Caco-2 (cell line): ENCODE measurements at regions not wholly inside any gene's neighbourhood (a gene's known extent, or its start where the extent isn't known, plus 50 kb on each side); places are given as distances from the start of the nearest gene placed in this dataset.

Source experiments
- BruUV-seq: library from RNA; stranded (reverse); fragments of 400-500 nt; replicated peaks from 2 replicates; lab custom pipeline; 2021; lab: Mats Ljungman, UMichigan
- CTCF ChIA-PET: fragments of 300-600 bp; sonication (Branson Sonifier 250); formaldehyde crosslinking; loops from one replicate; lab custom pipeline; 2022; ENCODE audit warnings: antibody characterized with exemption; lab: Charles Lee
- POLR2A ChIA-PET: fragments of 300-600 bp; sonication (Branson Sonifier 250); formaldehyde crosslinking; loops from one replicate; lab custom pipeline; 2022; ENCODE audit warnings: antibody characterized with exemption; lab: Charles Lee
- DNase-seq, 2 experiments: peaks; one replicate each; pipeline versions ENCODE4 v3.0.0 to v3.0.0-alpha.2; 2020 to 2022
- H3K27me3 ChIP-seq: replicated peaks from 2 replicates; pipeline ENCODE4 v1.6.0; 2011; ENCODE audit warnings: low read length; ENCODE audit not compliant: control insufficient read depth, insufficient read depth
- H3K36me3 ChIP-seq: 2 replicates; pipeline ENCODE4 v1.5.1; 2011; ENCODE audit warnings: low read length; ENCODE audit not compliant: control insufficient read depth, insufficient read depth
- H3K4me1 ChIP-seq: fragments of 250-450 bp; sonication (Bioruptor Pico); 2 replicates; pipeline ENCODE4 v1.5.1; 2020; ENCODE audit warnings: mild to moderate bottlenecking
- H3K4me3 ChIP-seq: 2 replicates; pipeline ENCODE4 v1.5.1; 2011; ENCODE audit warnings: low read depth, mild to moderate bottlenecking, control low read depth, low read length
- H3K9me3 ChIP-seq: fragments of 250-450 bp; sonication (Bioruptor Pico); 2 replicates; pipeline ENCODE4 v1.5.1; 2020; ENCODE audit warnings: mild to moderate bottlenecking, moderate library complexity
- H3K27ac Mint-ChIP-seq: one replicate; pipeline ENCODE4 v1.8.0; 2022; ENCODE audit warnings: mixed read lengths; ENCODE audit not compliant: unreplicated experiment
- H3K27me3 Mint-ChIP-seq: one replicate; pipeline ENCODE4 v1.8.0; 2022; ENCODE audit warnings: mixed read lengths; ENCODE audit not compliant: insufficient read depth, unreplicated experiment
- H3K36me3 Mint-ChIP-seq: one replicate; pipeline ENCODE4 v1.8.0; 2022; ENCODE audit warnings: mild to moderate bottlenecking, mixed read lengths; ENCODE audit not compliant: insufficient read depth, unreplicated experiment
- H3K4me1 Mint-ChIP-seq: one replicate; pipeline ENCODE4 v1.8.0; 2022; ENCODE audit warnings: low read depth, mixed read lengths; ENCODE audit not compliant: unreplicated experiment
- H3K4me3 Mint-ChIP-seq: one replicate; pipeline ENCODE4 v1.8.0; 2022; ENCODE audit warnings: mild to moderate bottlenecking, moderate library complexity, mixed read lengths; ENCODE audit not compliant: unreplicated experiment
- H3K9me3 Mint-ChIP-seq: one replicate; pipeline ENCODE4 v1.8.0; 2022; ENCODE audit warnings: mixed read lengths; ENCODE audit not compliant: unreplicated experiment
- CTCF ChIP-seq, 2 experiments: fragments of 200-600 bp in 1 of 2; IDR thresholded peaks; 1 replicate in 1 of 2; 2 replicates in 1 of 2; pipeline versions ENCODE4 v1.5.1 to v1.8.0; 2011 to 2022; ENCODE audit warnings: antibody characterized with exemption in 1 of 2, control low read depth in 1 of 2, inconsistent platforms in 1 of 2, low read depth in 1 of 2, low read length in 1 of 2, mild to moderate bottlenecking in 1 of 2, moderate library complexity in 1 of 2; ENCODE audit not compliant: insufficient read depth in 1 of 2, severe bottlenecking in 1 of 2, unreplicated experiment in 1 of 2
- intact Hi-C: fragments of 100-400 bp; cut with micrococcal nuclease; formaldehyde crosslinking; loops from one replicate; pipeline ENCODE4 v1.10.0; 2022; ENCODE audit not compliant: unreplicated experiment

DNA sequence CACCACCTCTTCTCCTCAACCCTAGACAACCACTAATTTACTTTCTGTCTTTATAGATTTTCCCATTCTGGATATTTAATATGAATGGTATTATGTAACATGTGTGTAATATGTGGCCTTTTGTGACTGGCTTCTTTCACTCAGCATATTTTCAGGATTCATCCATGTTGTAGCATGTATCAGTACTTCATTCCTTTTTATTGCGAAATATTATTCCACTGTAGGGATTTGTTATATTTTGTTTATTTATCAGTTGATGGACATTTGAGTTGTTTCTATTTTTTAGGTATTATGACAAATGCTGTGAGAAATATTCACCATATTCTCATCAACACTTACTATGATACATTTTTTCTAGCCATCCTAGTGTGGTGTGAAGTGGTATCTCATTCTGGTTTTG lies 138.8 kb upstream of the DLGAP1 start:
- no peaks in the 10 kb centered on the region for H3K36me3 ChIP-seq
- ChIA-PET POLR2A (no interaction called here), CTCF (no interaction called here)
- H3K9me3 ChIP-seq: no peaks in the 10 kb centered on the region
- Mint-ChIP-seq H3K36me3 (no peaks in the 10 kb centered on the region), H3K27me3 (peaks cover 6% of the 10 kb centered on the region), H3K9me3 (no peaks in the 10 kb centered on the region), H3K4me3 (no peak overlapping the region), H3K4me1 (no peaks in the 10 kb centered on the region), H3K27ac (no peak overlapping the region)
- BruUV-seq: no TSS peak
- no peaks in the 10 kb centered on the region for H3K4me1 ChIP-seq
- no peak for TF ChIP-seq CTCF (IDR thresholded peaks at IDR 0.05; ENCODE audit: insufficient read depth in 1 of 2, low read depth in 1 of 2, low read length in 1 of 2, severe bottlenecking in 1 of 2, unreplicated experiment in 1 of 2)
- intact Hi-C loops: no loop called here
- no peak for DNase-seq
- H3K27me3 ChIP-seq: no peaks in the 10 kb centered on the region; the same call in 1 of the 2 replicates
- H3K4me3 ChIP-seq: no peak overlapping the region

DNA sequence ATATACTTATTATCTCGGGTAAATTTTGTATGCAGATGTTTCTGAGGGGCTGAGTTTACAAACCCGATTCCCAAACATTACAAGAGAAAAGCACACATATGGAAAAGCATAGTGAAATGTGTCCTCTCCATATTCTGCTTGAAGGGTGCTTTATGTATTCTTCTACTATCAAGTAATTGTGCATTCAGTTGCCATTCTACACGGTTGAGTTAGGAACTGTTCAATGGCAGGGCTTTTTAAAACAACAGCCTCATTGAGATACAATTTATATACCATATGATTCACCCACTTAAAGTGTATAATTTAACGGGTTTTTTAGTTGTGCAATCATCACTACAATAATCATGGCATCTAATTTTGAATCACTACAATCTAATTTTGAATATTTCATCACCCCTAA lies 138.4 kb upstream of the DLGAP1 start:
- ChIA-PET POLR2A (no interaction called here), CTCF (no interaction called here)
- Histone ChIP-seq H3K4me3 (no peak overlapping the region), H3K27me3 (no peaks in the 10 kb centered on the region; the same call in 1 of the 2 replicates), H3K9me3 (no peaks in the 10 kb centered on the region), H3K4me1 (no peaks in the 10 kb centered on the region), H3K36me3 (no peaks in the 10 kb centered on the region)
- H3K4me3 Mint-ChIP-seq: no peak overlapping the region
- intact Hi-C loops: no loop called here
- no peak overlapping the region for H3K27ac Mint-ChIP-seq
- no peak for DNase-seq
- TF ChIP-seq CTCF (IDR thresholded peaks at IDR 0.05; ENCODE audit: insufficient read depth in 1 of 2, low read depth in 1 of 2, low read length in 1 of 2, severe bottlenecking in 1 of 2, unreplicated experiment in 1 of 2): no peak
- no TSS peak for BruUV-seq
- peaks cover 6% of the 10 kb centered on the region for H3K27me3 Mint-ChIP-seq
- H3K36me3 Mint-ChIP-seq: no peaks in the 10 kb centered on the region
- H3K4me1 Mint-ChIP-seq: no peaks in the 10 kb centered on the region
- H3K9me3 Mint-ChIP-seq: no peaks in the 10 kb centered on the region

DNA sequence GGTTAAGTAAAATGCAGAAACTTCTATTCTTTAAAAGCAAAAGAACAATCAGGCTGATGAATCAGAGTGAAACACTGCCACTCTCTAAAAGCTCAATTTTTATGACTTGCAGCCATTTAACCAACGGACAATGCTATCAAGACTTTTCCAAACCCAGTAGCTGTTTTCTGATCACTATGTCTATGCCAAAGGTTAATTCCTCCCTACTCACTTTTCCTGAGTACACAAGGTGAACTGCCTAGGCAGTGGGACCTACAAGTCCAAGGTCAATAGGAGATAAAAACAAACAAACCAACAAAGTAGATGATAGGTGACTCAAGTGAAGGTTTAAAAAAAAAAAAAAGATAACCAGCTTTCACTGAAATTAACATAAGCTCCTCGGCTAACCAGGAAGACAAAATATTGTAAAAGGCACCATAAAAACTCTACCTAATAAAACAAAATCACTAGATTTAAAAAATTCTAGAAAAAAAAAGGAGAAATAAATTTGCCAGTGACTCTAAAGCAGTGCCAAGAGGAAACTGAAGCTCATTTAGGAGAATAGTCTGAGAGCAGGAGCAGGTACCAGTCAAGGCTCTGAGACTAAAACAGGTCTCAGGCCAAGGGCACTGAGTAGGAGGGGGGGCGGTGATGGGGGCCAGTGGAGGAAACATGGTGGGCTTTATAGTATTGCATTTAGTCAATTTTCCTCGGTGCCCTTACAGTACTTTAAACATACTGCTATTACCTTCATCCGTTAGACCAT lies 134.1 kb upstream of the DLGAP1 start:
- DNase-seq: no peak
- H3K9me3 Mint-ChIP-seq: no peaks in the 10 kb centered on the region
- no peaks in the 10 kb centered on the region for H3K36me3 Mint-ChIP-seq
- H3K27me3 Mint-ChIP-seq: peaks cover 3% of the 10 kb centered on the region
- intact Hi-C loops: no loop called here
- no peaks in the 10 kb centered on the region for H3K9me3 ChIP-seq
- ChIA-PET POLR2A (no interaction called here), CTCF (no interaction called here)
- H3K36me3 ChIP-seq: no peaks in the 10 kb centered on the region
- no peak overlapping the region for H3K4me3 Mint-ChIP-seq
- TF ChIP-seq CTCF (IDR thresholded peaks at IDR 0.05; ENCODE audit: insufficient read depth in 1 of 2, low read depth in 1 of 2, low read length in 1 of 2, severe bottlenecking in 1 of 2, unreplicated experiment in 1 of 2): no peak
- no peak overlapping the region for H3K4me3 ChIP-seq
- no peak overlapping the region for H3K27ac Mint-ChIP-seq
- no peaks in the 10 kb centered on the region; the same call in 1 of the 2 replicates for H3K27me3 ChIP-seq
- no peaks in the 10 kb centered on the region for H3K4me1 ChIP-seq
- BruUV-seq: no TSS peak
- H3K4me1 Mint-ChIP-seq: no peaks in the 10 kb centered on the region
